Panc1 (cell line): ENCODE measurements at regions not wholly inside any gene's neighbourhood (a gene's known extent, or its start where the extent isn't known, plus 50 kb on each side); places are given as distances from the start of the nearest gene placed in this dataset.

Source experiments
- ATAC-seq: fragments of 200-7000 bp; cut with Tn5 transposase; 2 replicates; pipeline ENCODE4 v1.9.1; 2020; ENCODE audit warnings: mild to moderate bottlenecking, moderate library complexity
- BruUV-seq: library from RNA; stranded (reverse); fragments of 400-500 nt; replicated peaks from 2 replicates; lab custom pipeline; 2021; lab: Mats Ljungman, UMichigan
- CTCF ChIA-PET: fragments of 300-600 bp; sonication (Branson Sonifier 250); formaldehyde crosslinking; loops from one replicate; lab custom pipeline; 2022; ENCODE audit warnings: antibody characterized with exemption; lab: Charles Lee
- POLR2A ChIA-PET: fragments of 300-600 bp; sonication (Branson Sonifier 250); formaldehyde crosslinking; loops from one replicate; lab custom pipeline; 2022; ENCODE audit warnings: antibody characterized with exemption; lab: Charles Lee
- DNase-seq: peaks from one replicate; pipeline ENCODE4 v3.0.0-alpha.2; 2010; ENCODE audit warnings: low read depth, low spot score
- H3K27ac ChIP-seq: 2 replicates; pipeline ENCODE4 v1.5.1; 2011; ENCODE audit warnings: mild to moderate bottlenecking, low read length, inconsistent platforms
- H3K27me3 ChIP-seq: fragments of 200-500 bp; sonication (Bioruptor generic); 2 replicates; pipeline ENCODE4 v1.6.0; 2014; ENCODE audit warnings: low read length, inconsistent platforms; ENCODE audit not compliant: control insufficient read depth, insufficient read depth
- H3K36me3 ChIP-seq: fragments of 200-500 bp; sonication (Bioruptor generic); 2 replicates; pipeline ENCODE4 v1.5.1; 2014; ENCODE audit warnings: inconsistent platforms, mild to moderate bottlenecking, low read length, moderate library complexity; ENCODE audit not compliant: control insufficient read depth, insufficient read depth
- H3K4me1 ChIP-seq: 2 replicates; pipeline ENCODE4 v1.5.1; 2011; ENCODE audit warnings: inconsistent platforms, mild to moderate bottlenecking, low read length, moderate library complexity; ENCODE audit not compliant: control insufficient read depth, insufficient read depth
- H3K4me3 ChIP-seq, 2 experiments: 2 replicates each; pipeline ENCODE4 v1.5.1; 2011 to 2012; ENCODE audit warnings: low read depth in 2 of 2, low read length in 2 of 2, mild to moderate bottlenecking in 2 of 2, inconsistent platforms in 1 of 2, moderate library complexity in 1 of 2
- H3K9me3 ChIP-seq: fragments of 200-500 bp; sonication (Bioruptor generic); 2 replicates; pipeline ENCODE4 v1.5.1; 2014; ENCODE audit warnings: low read depth, mild to moderate bottlenecking, inconsistent platforms, low read length, moderate library complexity; ENCODE audit not compliant: control insufficient read depth, insufficient read depth
- CTCF ChIP-seq: fragments of 450-650 bp; IDR thresholded peaks from 2 replicates; pipeline ENCODE4 v1.5.1; 2017; ENCODE audit warnings: mild to moderate bottlenecking
- POLR2AphosphoS5 ChIP-seq: IDR thresholded peaks from 2 replicates; pipeline ENCODE4 v1.6.1; 2012; ENCODE audit warnings: mild to moderate bottlenecking, low read depth, low read length, moderate library complexity
- REST ChIP-seq, 2 experiments: IDR thresholded peaks; 2 replicates each; pipeline ENCODE4 v1.6.1; 2011 to 2012; ENCODE audit warnings: low read depth in 2 of 2, control low read depth in 1 of 2, low read length in 1 of 2, mild to moderate bottlenecking in 1 of 2, moderate library complexity in 1 of 2; ENCODE audit not compliant: insufficient read depth in 1 of 2
- SIN3A ChIP-seq: IDR thresholded peaks from 2 replicates; pipeline ENCODE4 v1.6.1; 2012; ENCODE audit warnings: low read depth, mild to moderate bottlenecking, low read length, moderate library complexity, borderline replicate concordance; ENCODE audit not compliant: insufficient read depth
- TCF7L2 ChIP-seq: IDR thresholded peaks from 2 replicates; pipeline ENCODE4 v1.6.1; 2011; ENCODE audit warnings: mild to moderate bottlenecking, low read depth, low read length, inconsistent platforms
- in situ Hi-C: cut with HindIII; loops from 2 replicates; pipeline ENCODE4 v1.10.0; 2016; ENCODE audit warnings: low sequenced_read_pairs, low pct_unique_long_range_greater_than_20kb
- intact Hi-C: fragments of 100-400 bp; cut with micrococcal nuclease; formaldehyde crosslinking; loops from one replicate; pipeline ENCODE4 v1.10.0; 2022; ENCODE audit not compliant: unreplicated experiment

GRCh38 chr2:51516667-51517066 is 484.7 kb upstream of the NRXN1 start:
- Histone ChIP-seq H3K4me1 (no peaks in the 10 kb centered on the region), H3K9me3 (no peaks in the 10 kb centered on the region), H3K4me3 (no peak overlapping the region), H3K27ac (no peak overlapping the region), H3K27me3 (no peaks in the 10 kb centered on the region), H3K36me3 (no peaks in the 10 kb centered on the region)
- intact Hi-C loops = no loop called here
- DNase-seq = no peak
- in situ Hi-C loops = no loop called here
- ATAC-seq = no peak
- TF ChIP-seq REST (IDR thresholded peaks at IDR 0.05; ENCODE audit: insufficient read depth in 1 of 2, low read depth in 2 of 2, low read length in 1 of 2) (no peak), POLR2AphosphoS5 (no peak), CTCF (no peak), SIN3A (no peak), TCF7L2 (no peak)
- ChIA-PET POLR2A (no interaction called here), CTCF (no interaction called here)
- no TSS peak for BruUV-seq

GRCh38 chr2:51511002-51511401 is 479.1 kb upstream of the NRXN1 start:
- H3K27me3 ChIP-seq = no peaks in the 10 kb centered on the region
- in situ Hi-C loops = no loop called here
- ChIA-PET CTCF (no interaction called here), POLR2A (no interaction called here)
- no peak overlapping the region for H3K4me3 ChIP-seq
- TF ChIP-seq POLR2AphosphoS5 = no peak
- TF ChIP-seq CTCF = no peak
- no peak for TF ChIP-seq SIN3A
- no peak for TF ChIP-seq REST (IDR thresholded peaks at IDR 0.05; ENCODE audit: insufficient read depth in 1 of 2, low read depth in 2 of 2, low read length in 1 of 2)
- TF ChIP-seq TCF7L2 = no peak
- intact Hi-C loops = no loop called here
- no TSS peak for BruUV-seq
- ATAC-seq = no peak
- no peak overlapping the region for H3K27ac ChIP-seq
- no peaks in the 10 kb centered on the region for H3K9me3 ChIP-seq
- no peaks in the 10 kb centered on the region for H3K4me1 ChIP-seq
- no peaks in the 10 kb centered on the region for H3K36me3 ChIP-seq
- no peak for DNase-seq
